ENCODE measurements at regions not wholly inside any gene's neighbourhood (a gene's known extent, or its start where the extent isn't known, plus 50 kb on each side); places are given as distances from the start of the nearest gene placed in this dataset.
"Not testable (repeated sequence)": the region's sequence is repeated elsewhere in the genome, so short reads cannot be mapped to it uniquely, and the experiment has no call there.

DNA sequence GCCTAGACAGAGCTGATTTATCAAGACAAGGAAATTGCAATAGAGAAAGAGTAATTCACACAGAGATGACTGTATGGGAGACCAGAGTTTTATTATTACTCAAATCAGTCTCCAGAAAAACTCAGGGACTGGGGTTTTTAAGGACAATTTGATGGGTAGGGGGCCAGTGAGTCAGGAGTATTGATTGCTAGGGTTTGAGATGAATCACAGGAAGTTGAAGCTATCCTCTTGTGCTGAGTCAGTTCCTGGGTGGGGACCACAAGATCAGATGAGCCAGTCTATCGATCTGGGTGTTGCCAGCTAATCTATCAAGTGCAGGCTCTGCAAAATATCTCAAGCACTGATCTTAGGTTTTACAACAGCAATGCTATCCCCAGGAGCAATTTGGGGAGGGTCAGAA, 87.4 kb upstream of the TGIF2LY start:
- H3K4me1 Mint-ChIP-seq (ENCODE audit: low read depth); H3K4me3 Mint-ChIP-seq; H3K27ac Mint-ChIP-seq; DNase-seq; ATAC-seq; H3K9me3 Mint-ChIP-seq (ENCODE audit: insufficient read depth); H3K27me3 Mint-ChIP-seq (ENCODE audit: low read depth); POLR2A ChIA-PET; H3K36me3 Mint-ChIP-seq (ENCODE audit: low read depth); CTCF ChIA-PET: not testable (repeated sequence)

- H3K36me3 Mint-ChIP-seq (ENCODE audit: low read depth); H3K9me3 Mint-ChIP-seq (ENCODE audit: insufficient read depth); H3K27me3 Mint-ChIP-seq (ENCODE audit: low read depth); H3K27ac Mint-ChIP-seq; H3K4me1 Mint-ChIP-seq (ENCODE audit: low read depth); ATAC-seq; POLR2A ChIA-PET; DNase-seq; CTCF ChIA-PET; H3K4me3 Mint-ChIP-seq: not testable (repeated sequence)
Measured at GRCh38 chrY:3494539-3494938, 84.3 kb upstream of the TGIF2LY start.

DNA sequence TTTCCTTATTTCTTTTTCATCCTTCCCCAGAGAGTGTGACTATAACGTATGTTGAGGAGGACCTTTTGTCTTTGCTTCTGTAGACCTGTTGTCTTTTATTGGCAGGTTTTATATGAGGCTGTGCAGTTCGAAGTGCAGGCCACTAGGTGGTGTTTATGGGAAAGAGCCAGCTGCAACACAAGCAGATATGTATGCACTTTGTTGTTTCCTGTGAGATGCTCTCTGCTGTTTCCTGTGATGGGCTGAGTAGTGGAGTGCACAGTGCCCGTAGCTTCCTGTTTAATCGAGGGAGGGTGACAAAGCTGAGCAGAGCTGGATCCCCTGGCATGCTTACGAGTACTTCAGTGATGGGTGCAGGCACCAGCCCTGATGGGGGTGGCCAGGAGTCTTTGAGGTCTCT, 51.8 kb upstream of the TGIF2LY start:
- H3K27ac Mint-ChIP-seq; H3K4me3 Mint-ChIP-seq; H3K9me3 Mint-ChIP-seq (ENCODE audit: insufficient read depth); CTCF ChIA-PET; H3K27me3 Mint-ChIP-seq (ENCODE audit: low read depth); H3K4me1 Mint-ChIP-seq (ENCODE audit: low read depth); POLR2A ChIA-PET; H3K36me3 Mint-ChIP-seq (ENCODE audit: low read depth): not testable (repeated sequence)
- DNase-seq: peak; percentile 28
- ATAC-seq: peak; percentile 83
